GM10266 (cell line): ENCODE measurements at regions not wholly inside any gene's neighbourhood (a gene's known extent, or its start where the extent isn't known, plus 50 kb on each side); places are given as distances from the start of the nearest gene placed in this dataset.

ENCODE experiments used
- DNase-seq: peaks from one replicate; pipeline ENCODE4 v3.0.0; 2012; ENCODE audit errors: extremely low spot score
- TF ChIP-seq, protein P1 (sequence below): IDR thresholded peaks from 2 replicates; pipeline ENCODE4 v1.5.1; 2012; ENCODE audit warnings: mild to moderate bottlenecking, low read depth; ENCODE audit not compliant: control insufficient read depth, insufficient read depth; ENCODE audit errors: missing control alignments

DNA sequence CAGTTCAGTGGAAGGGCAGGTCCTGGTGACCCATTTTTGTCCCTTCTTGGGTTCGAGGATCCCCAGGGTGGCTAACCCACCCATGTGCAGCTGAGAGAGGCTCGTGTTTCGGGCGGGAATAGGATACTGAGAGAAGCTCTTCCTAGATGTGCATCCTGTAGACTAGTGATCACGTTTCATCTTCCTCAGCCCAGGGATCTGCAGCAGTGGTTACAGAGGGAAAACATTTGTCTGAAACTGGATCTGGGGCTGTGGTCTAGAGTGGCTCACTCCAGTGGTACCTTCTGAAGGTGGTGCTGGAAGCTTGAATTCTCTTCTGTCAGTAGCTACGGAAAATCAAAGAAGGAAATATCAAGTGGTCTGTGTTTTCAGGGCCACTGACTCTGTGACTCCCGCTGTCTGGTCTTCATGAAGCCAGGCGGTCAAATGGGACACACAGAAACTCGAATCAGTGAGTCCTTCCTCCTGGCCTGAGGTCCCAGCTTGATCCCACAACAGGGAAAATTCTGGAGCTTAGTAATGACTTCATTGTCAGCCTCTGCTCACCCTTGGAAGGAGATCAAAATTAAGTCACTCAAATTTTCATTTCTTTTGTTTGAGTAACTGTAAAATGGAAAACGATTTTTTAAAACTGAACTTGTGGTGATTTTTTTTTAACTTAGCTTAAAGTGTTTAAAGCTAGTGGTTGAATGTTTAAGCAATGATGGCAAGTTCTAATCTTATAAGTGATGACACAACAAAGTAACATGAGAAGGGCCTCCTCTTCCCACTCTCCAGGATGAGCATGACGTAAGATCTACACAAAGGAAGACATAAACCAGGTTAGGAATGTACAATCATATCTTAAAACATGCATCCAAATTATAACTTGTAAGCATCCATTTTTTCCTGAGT, 469.3 kb upstream of the KLF6 start:
- TF ChIP-seq, protein P1, sequence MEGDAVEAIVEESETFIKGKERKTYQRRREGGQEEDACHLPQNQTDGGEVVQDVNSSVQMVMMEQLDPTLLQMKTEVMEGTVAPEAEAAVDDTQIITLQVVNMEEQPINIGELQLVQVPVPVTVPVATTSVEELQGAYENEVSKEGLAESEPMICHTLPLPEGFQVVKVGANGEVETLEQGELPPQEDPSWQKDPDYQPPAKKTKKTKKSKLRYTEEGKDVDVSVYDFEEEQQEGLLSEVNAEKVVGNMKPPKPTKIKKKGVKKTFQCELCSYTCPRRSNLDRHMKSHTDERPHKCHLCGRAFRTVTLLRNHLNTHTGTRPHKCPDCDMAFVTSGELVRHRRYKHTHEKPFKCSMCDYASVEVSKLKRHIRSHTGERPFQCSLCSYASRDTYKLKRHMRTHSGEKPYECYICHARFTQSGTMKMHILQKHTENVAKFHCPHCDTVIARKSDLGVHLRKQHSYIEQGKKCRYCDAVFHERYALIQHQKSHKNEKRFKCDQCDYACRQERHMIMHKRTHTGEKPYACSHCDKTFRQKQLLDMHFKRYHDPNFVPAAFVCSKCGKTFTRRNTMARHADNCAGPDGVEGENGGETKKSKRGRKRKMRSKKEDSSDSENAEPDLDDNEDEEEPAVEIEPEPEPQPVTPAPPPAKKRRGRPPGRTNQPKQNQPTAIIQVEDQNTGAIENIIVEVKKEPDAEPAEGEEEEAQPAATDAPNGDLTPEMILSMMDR: no peak
- DNase-seq: no peak

DNA sequence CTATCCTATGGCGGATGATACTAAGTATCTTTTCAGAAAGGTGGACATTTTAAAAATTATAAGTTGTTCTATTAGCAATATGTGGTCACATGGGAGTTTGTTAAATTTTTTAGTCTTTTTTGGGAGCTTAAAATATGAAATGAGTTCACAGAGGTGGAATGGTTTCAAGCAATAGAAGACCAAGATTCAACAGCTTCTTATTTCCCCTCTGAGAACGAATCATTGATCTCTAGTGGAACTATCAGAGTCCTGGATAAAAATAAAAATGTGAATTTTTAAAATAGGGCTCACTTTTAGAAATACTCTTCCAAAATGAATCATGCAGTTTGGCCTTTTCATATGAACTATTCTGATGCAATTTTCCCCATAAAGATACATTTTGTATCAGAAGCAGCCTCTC, 467.7 kb upstream of the KLF6 start:
- TF ChIP-seq, protein P1: no peak
- no peak for DNase-seq

DNA sequence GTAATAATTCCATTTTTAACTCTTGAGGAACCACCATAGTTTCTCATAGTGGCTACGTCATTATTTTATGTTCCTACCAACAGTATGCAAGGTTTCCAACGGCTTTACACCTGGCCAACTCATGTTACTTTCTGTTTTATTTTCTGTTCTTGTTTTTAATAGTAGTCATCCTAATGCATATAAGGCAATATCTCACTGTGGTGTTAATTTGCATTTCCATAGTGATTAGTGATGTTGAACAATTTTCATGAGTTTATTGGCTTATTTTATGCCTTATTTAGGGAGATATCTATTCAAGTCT, 465.5 kb upstream of the KLF6 start:
- TF ChIP-seq, protein P1: no peak

DNA sequence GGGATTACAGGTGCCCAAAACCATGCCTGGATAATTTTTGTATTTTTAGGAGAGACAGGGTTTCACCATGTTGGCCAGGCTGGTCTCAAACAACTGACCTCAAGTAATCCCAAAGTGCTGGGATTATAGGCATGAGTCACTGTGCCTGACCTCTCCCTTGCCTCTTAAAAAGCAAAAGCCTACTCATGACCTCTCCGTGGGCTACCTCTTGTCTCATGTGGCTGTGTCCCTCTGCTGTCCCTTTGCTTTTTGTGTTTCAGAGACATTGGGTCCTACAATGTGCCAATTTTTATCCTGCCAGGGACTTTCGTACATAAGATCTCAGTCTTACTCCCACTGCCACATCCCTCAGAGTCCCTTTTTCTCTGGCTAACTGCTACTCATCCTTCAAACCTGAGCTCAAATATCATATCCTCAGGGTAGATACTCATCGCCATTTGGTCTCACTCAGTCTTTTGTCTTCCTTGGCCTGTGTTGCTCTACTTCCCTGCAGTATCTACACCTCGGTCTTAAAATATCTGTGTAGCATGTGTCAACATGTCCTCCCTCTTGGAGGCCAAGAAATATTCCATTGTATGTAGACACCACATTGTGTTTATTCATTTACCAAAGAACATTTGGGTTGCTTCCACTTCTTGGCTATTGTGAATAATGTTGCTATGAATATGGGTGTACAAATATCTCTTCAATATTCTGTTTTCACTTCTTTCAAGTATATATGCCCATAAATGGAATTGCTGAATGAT, 465.0 kb upstream of the KLF6 start:
- no peak for DNase-seq
- TF ChIP-seq, protein P1: no peak

More for the DNA sequence above, 465.5 kb upstream of the KLF6 start:
- DNase-seq: no peak

DNA sequence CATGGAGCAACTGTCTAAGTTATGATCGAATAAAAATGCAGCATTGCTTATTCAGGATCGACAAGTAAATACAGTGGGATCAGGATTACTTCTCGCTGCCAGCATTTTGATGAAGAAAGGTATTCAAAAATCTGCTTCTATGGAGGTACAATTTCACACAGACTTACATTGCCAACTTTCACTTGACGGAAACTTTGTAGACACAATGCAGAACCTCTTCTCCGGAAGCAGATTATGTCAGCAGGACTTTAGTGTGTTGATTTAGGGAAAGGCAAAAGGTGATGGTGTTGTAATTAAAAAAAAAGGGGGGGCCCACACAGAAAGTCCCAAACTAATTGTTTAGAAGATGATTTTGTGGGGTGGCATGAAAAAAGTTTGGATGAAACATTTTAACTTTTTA, 462.4 kb upstream of the KLF6 start:
- TF ChIP-seq, protein P1: no peak
- no peak for DNase-seq

DNA sequence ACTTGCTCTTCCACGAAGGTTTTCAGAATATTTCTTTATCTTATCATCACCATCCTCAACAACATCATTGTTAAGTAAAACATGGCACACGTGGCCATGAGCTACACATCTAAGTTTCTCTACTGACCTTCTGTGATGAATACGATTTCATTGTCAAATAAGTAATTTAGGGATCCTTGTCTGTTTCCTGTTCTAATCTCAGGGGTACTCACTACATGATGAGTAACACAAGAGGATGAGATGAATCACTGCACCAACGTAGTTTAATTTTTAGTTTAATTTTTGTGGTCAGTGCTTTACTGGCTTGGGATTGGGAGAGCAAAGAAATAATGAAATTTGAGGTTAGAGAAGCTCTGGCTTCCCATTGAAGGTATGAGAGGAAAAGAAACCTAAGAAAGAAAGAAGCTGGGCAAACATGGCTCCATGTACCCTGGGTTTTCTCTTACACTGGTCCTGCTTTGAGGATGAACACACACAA, 461.9 kb upstream of the KLF6 start:
- DNase-seq: no peak
- TF ChIP-seq, protein P1: no peak

DNA sequence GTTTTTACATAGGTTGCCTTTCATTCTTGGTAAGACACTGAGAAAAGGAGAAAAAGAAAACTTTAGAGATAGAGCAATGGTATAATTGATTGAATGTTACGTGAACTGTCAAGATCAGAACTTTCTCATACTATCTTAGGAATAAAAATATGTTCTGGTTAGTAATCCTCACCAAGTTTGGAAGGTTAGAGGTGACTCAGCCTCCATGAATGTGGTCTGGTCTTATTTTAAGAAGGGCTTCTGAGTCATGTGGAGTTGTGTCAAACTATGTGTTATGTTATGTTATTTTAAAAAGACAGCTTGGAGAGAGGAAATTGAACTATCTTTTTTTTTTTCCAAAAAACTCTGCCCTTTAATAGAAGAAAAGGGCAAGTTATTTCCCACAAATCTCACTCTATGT, 458.6 kb upstream of the KLF6 start:
- DNase-seq: no peak
- TF ChIP-seq, protein P1: no peak
